HepG2 (cell line): ENCODE measurements at regions not wholly inside any gene's neighbourhood (a gene's known extent, or its start where the extent isn't known, plus 50 kb on each side); places are given as distances from the start of the nearest gene placed in this dataset.

Experiments
- ATAC-seq: fragments of 200-7000 bp; cut with Tn5 transposase; 3 replicates; pipeline ENCODE4 v1.9.1; 2020; ENCODE audit warnings: mild to moderate bottlenecking, moderate library complexity
- BruUV-seq: library from RNA; stranded (reverse); fragments of 400-500 nt; replicated peaks from 2 replicates; lab custom pipeline; 2021; lab: Mats Ljungman, UMichigan
- CTCF ChIA-PET: fragments of 300-600 bp; formaldehyde crosslinking; extraction: SDS; loops from one replicate; lab custom pipeline; 2021; ENCODE audit warnings: low total read pairs, inconsistent platforms, low intra/inter-chr PET ratio; lab: Yijun Ruan, JAX
- POLR2A ChIA-PET: fragments of 350-600 bp; sonication (Branson Sonifier 250); formaldehyde crosslinking; loops from one replicate; lab custom pipeline; 2020; ENCODE audit warnings: antibody characterized with exemption, inconsistent platforms; lab: Yijun Ruan, JAX
- DNase-seq: peaks from one replicate; pipeline ENCODE4 v3.0.0-alpha.2; 2015; ENCODE audit warnings: low spot score
- FAIRE-seq: peaks from 3 replicates; lab custom pipeline; 2011; peaks lifted over from hg19 to GRCh38; lab: Jason Lieb, UNC
- H2AFZ ChIP-seq: one replicate; pipeline ENCODE4 v1.6.1; 2011; ENCODE audit warnings: low read length, inconsistent platforms
- H3K27ac ChIP-seq: fragments of 300-600 bp; 3 replicates; pipeline ENCODE4 v1.8.0; 2011; ENCODE audit warnings: mixed run types, mild to moderate bottlenecking, mixed read lengths, low read length, inconsistent platforms; ENCODE audit not compliant: insufficient read depth; ENCODE audit errors: extremely low read length
- H3K27me3 ChIP-seq, 2 experiments: fragments of 200-600 bp in 1 of 2; 2 replicates in 1 of 2; 3 replicates in 1 of 2; pipeline versions ENCODE4 v1.6.0 to v1.8.0; 2011; ENCODE audit warnings: low read length in 2 of 2, mild to moderate bottlenecking in 2 of 2, moderate library complexity in 2 of 2, inconsistent platforms in 1 of 2; ENCODE audit not compliant: insufficient read depth in 2 of 2, control insufficient read depth in 1 of 2
- H3K36me3 ChIP-seq, 2 experiments: fragments of 200-600 bp in 1 of 2; replicated peaks in 1 of 2; 2 replicates in 1 of 2; 3 replicates in 1 of 2; pipeline versions ENCODE4 v1.5.1 to v1.8.0; 2011; ENCODE audit warnings: low read length in 2 of 2, inconsistent platforms in 1 of 2; ENCODE audit not compliant: insufficient read depth in 2 of 2, control insufficient read depth in 1 of 2
- H3K4me1 ChIP-seq: 2 replicates; pipeline ENCODE4 v1.5.1; 2012; ENCODE audit warnings: low read length, inconsistent platforms; ENCODE audit not compliant: insufficient read depth
- H3K4me2 ChIP-seq: 2 replicates; pipeline ENCODE4 v1.6.0; 2011; ENCODE audit warnings: low read depth, low read length, inconsistent platforms
- H3K4me3 ChIP-seq, 3 experiments: fragments of 200-600 bp in 1 of 3; sonication (generic), shearing (Covaris generic) in 1 of 3; replicated peaks in 1 of 3; 2 replicates each; pipeline ENCODE4 v1.5.1; 2011 to 2016; ENCODE audit warnings: low read length in 3 of 3, inconsistent platforms in 2 of 3, low read depth in 2 of 3, mild to moderate bottlenecking in 2 of 3, control low read depth in 1 of 3, mixed read lengths in 1 of 3; ENCODE audit not compliant: insufficient read depth in 1 of 3
- H3K79me2 ChIP-seq: one replicate; pipeline ENCODE4 v1.6.1; 2011; ENCODE audit warnings: low read length, inconsistent platforms; ENCODE audit not compliant: insufficient read depth
- H3K9ac ChIP-seq: 2 replicates; pipeline ENCODE4 v1.6.0; 2011; ENCODE audit warnings: mild to moderate bottlenecking, low read depth, low read length, inconsistent platforms; ENCODE audit not compliant: insufficient read depth
- H3K9me3 ChIP-seq: 2 replicates; pipeline ENCODE4 v1.5.1; 2012; ENCODE audit warnings: mild to moderate bottlenecking, low read length
- H4K20me1 ChIP-seq: 2 replicates; pipeline ENCODE4 v1.6.0; 2011; ENCODE audit warnings: inconsistent platforms, mild to moderate bottlenecking, low read length, moderate library complexity; ENCODE audit not compliant: insufficient read depth
- ASH2L ChIP-seq: fragments of 300-600, 200-600 bp; sonication (generic); IDR thresholded peaks from 2 replicates; pipeline ENCODE4 v1.7.0; 2017; ENCODE audit warnings: low read depth, mild to moderate bottlenecking, moderate library complexity, mixed read lengths, low read length; ENCODE audit not compliant: insufficient read length
- EHMT2 ChIP-seq: fragments of 200-600 bp; sonication (generic); IDR thresholded peaks from 2 replicates; pipeline ENCODE4 v1.7.0; 2017; ENCODE audit warnings: antibody characterized with exemption, low read depth, low read length, borderline replicate concordance
- ETV6 ChIP-seq: sonication (generic); formaldehyde crosslinking; conservative IDR thresholded peaks from 2 replicates; pipeline ENCODE4 v1.4.0; 2020; ENCODE audit warnings: missing genetic modification reagents
- FOXP1 ChIP-seq, 2 experiments: fragments of 450-650 bp in 1 of 2; IDR thresholded peaks; 2 replicates each; pipeline ENCODE4 v1.6.1; 2017 to 2018; ENCODE audit warnings: antibody characterized with exemption in 1 of 2
- HDAC1 ChIP-seq: sonication (generic); formaldehyde crosslinking; IDR thresholded peaks from 2 replicates; pipeline ENCODE4 v1.5.1; 2020; ENCODE audit warnings: mild to moderate bottlenecking, missing genetic modification reagents
- IKZF1 ChIP-seq: fragments of 450-650 bp; IDR thresholded peaks from 2 replicates; pipeline ENCODE4 v1.7.1; 2016
- ISX ChIP-seq: sonication (generic); formaldehyde crosslinking; conservative IDR thresholded peaks from 2 replicates; pipeline ENCODE4 v1.5.0; 2020; ENCODE audit warnings: missing genetic modification reagents
- POLR2AphosphoS5 ChIP-seq: IDR thresholded peaks from 2 replicates; pipeline ENCODE4 v1.6.1; 2012; ENCODE audit warnings: low read depth, low read length
- RARA ChIP-seq: IDR thresholded peaks from 2 replicates; pipeline ENCODE4 v1.6.1; 2016; ENCODE audit warnings: missing genetic modification reagents, missing compliant biosample characterization
- SP5 ChIP-seq: IDR thresholded peaks from 2 replicates; pipeline ENCODE4 v1.6.1; 2016; ENCODE audit warnings: low read depth, borderline replicate concordance
- ZNF143 ChIP-seq: sonication (generic); formaldehyde crosslinking; IDR thresholded peaks from 2 replicates; pipeline ENCODE4 v1.4.0; 2020; ENCODE audit warnings: missing genetic modification reagents
- ZNF709 ChIP-seq: sonication (generic); formaldehyde crosslinking; IDR thresholded peaks from 2 replicates; pipeline ENCODE4 v1.5.0; 2020; ENCODE audit warnings: mild to moderate bottlenecking, missing genetic modification reagents
- WGBS: methylation state at CpG from one replicate; pipeline ENCODE4 v1.1.6; 2017; ENCODE audit warnings: low lambda C conversion rate; 5-methylcytosine and 5-hydroxymethylcytosine counted together
- in situ Hi-C: cut with HindIII; loops from 2 replicates; pipeline ENCODE4 v1.10.0; 2017; ENCODE audit warnings: low pct_unique_long_range_greater_than_20kb; ENCODE audit not compliant: extremely low pct_ligation_motif_present
- intact Hi-C: fragments of 100-400 bp; cut with micrococcal nuclease; formaldehyde crosslinking; loops from one replicate; pipeline ENCODE4 v1.10.0; 2022; ENCODE audit not compliant: unreplicated experiment
- TF ChIP-seq, protein P1 (sequence below): IDR thresholded peaks from 2 replicates; pipeline ENCODE4 v1.6.1; 2012; ENCODE audit warnings: low read depth, low read length, improper control_type of control experiment
- TF ChIP-seq, protein P2 (sequence below): sonication (generic); formaldehyde crosslinking; IDR thresholded peaks from 2 replicates; pipeline ENCODE4 v1.4.0; 2020; ENCODE audit warnings: missing genetic modification reagents
- TF ChIP-seq, protein P3 (sequence below): sonication (generic); formaldehyde crosslinking; IDR thresholded peaks from 2 replicates; pipeline ENCODE4 v1.4.0; 2020; ENCODE audit warnings: low read depth, mild to moderate bottlenecking, missing genetic modification reagents
- TF ChIP-seq, protein P4 (sequence below): sonication (generic); formaldehyde crosslinking; IDR thresholded peaks from 2 replicates; pipeline ENCODE4 v1.8.0; 2022; ENCODE audit warnings: missing genetic modification reagents, mild to moderate bottlenecking, borderline replicate concordance

DNA sequence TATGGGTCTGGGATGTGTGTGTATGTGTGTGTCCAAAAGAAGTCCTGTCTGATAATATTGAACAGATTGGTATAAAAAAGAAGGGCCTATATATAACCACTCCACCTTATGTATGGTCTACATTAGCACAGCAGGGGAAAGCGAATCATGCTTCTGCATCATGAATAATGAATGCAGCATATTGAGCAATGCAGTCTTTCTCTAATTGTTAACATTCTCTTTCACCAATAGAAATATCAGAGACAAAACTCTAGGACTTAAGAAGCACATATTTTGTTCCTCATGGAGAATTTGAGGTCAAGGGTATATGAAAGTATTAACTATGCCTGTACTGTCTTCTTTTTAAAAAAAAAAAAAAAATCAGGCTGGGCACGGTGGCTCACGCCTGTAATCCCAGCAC is 264.3 kb upstream of the NOCT start:
- Histone ChIP-seq H3K27ac (no peak overlapping the region), H4K20me1 (no peaks in the 10 kb centered on the region), H3K4me3 (no peak overlapping the region), H3K4me1 (no peaks in the 10 kb centered on the region), H3K9me3 (no peaks in the 10 kb centered on the region; the same call in 1 of the 2 replicates), H3K79me2 (no peaks in the 10 kb centered on the region), H3K36me3 (no peaks in the 10 kb centered on the region), H3K9ac (no peak overlapping the region), H3K27me3 (no peaks in the 10 kb centered on the region), H2AFZ (no peak overlapping the region), H3K4me2 (no peak overlapping the region)
- intact Hi-C loops: no loop called here
- CTCF ChIA-PET: no interaction called here
- WGBS: 46% methylated on average over 3 of the region's 3 CpGs
- no TSS peak for BruUV-seq
- FAIRE-seq (no peak), DNase-seq (no peak), ATAC-seq (no peak)
- in situ Hi-C loops: no loop called here
- POLR2A ChIA-PET: no interaction called here
- TF ChIP-seq ZNF709 (CRISPR knock-in tag) (no peak), EHMT2 (no peak), ZNF143 (CRISPR knock-in tag) (no peak), RARA (CRISPR knock-in tag) (no peak), POLR2AphosphoS5 (no peak), ETV6 (no peak), ISX (no peak), ASH2L (no peak), FOXP1 (IDR thresholded peaks at IDR 0.05) (no peak), FOXP1 (CRISPR knock-in tag; IDR thresholded peaks at IDR 0.05) (no peak), SP5 (CRISPR knock-in tag) (no peak), HDAC1 (CRISPR knock-in tag) (no peak), IKZF1 (no peak)
- TF ChIP-seq, protein P1, sequence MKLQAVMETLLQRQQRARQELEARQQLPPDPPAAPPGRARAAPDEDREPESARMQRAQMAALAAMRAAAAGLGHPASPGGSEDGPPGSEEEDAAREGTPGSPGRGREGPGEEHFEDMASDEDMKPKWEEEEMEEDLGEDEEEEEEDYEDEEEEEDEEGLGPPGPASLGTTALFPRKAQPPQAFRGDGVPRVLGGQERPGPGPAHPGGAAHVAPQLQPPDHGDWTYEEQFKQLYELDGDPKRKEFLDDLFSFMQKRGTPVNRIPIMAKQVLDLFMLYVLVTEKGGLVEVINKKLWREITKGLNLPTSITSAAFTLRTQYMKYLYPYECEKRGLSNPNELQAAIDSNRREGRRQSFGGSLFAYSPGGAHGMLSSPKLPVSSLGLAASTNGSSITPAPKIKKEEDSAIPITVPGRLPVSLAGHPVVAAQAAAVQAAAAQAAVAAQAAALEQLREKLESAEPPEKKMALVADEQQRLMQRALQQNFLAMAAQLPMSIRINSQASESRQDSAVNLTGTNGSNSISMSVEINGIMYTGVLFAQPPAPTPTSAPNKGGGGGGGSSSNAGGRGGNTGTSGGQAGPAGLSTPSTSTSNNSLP: no peak
- TF ChIP-seq, protein P2, sequence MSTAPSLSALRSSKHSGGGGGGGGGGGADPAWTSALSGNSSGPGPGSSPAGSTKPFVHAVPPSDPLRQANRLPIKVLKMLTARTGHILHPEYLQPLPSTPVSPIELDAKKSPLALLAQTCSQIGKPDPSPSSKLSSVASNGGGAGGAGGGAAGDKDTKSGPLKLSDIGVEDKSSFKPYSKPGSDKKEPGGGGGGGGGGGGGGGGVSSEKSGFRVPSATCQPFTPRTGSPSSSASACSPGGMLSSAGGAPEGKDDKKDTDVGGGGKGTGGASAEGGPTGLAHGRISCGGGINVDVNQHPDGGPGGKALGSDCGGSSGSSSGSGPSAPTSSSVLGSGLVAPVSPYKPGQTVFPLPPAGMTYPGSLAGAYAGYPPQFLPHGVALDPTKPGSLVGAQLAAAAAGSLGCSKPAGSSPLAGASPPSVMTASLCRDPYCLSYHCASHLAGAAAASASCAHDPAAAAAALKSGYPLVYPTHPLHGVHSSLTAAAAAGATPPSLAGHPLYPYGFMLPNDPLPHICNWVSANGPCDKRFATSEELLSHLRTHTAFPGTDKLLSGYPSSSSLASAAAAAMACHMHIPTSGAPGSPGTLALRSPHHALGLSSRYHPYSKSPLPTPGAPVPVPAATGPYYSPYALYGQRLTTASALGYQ: no peak
- TF ChIP-seq, protein P3, sequence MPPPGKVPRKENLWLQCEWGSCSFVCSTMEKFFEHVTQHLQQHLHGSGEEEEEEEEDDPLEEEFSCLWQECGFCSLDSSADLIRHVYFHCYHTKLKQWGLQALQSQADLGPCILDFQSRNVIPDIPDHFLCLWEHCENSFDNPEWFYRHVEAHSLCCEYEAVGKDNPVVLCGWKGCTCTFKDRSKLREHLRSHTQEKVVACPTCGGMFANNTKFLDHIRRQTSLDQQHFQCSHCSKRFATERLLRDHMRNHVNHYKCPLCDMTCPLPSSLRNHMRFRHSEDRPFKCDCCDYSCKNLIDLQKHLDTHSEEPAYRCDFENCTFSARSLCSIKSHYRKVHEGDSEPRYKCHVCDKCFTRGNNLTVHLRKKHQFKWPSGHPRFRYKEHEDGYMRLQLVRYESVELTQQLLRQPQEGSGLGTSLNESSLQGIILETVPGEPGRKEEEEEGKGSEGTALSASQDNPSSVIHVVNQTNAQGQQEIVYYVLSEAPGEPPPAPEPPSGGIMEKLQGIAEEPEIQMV (CRISPR knock-in tag): no peak
- TF ChIP-seq, protein P4, sequence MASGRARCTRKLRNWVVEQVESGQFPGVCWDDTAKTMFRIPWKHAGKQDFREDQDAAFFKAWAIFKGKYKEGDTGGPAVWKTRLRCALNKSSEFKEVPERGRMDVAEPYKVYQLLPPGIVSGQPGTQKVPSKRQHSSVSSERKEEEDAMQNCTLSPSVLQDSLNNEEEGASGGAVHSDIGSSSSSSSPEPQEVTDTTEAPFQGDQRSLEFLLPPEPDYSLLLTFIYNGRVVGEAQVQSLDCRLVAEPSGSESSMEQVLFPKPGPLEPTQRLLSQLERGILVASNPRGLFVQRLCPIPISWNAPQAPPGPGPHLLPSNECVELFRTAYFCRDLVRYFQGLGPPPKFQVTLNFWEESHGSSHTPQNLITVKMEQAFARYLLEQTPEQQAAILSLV (CRISPR knock-in tag): no peak
